ENCODE measurements at regions not wholly inside any gene's neighbourhood (a gene's known extent, or its start where the extent isn't known, plus 50 kb on each side); places are given as distances from the start of the nearest gene placed in this dataset.

DNA sequence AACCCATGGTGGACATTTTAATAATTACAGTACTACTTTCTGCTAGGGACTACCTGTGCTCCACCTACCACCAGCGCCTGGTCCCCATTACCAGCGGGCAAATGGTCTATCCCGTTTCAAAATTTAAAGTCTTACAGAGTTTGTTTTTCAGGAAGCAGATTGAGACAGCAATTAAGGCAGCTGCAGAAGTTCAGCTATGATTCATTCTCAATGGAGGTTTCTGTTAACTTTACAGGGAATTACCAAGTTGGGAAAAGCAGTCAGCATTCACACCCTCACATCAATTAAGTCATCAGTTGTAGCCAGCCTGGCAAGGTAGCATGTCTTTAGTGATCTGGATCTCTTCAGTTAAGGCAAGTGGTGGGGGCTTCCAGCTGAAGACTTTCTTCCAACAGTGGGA lies 410.6 kb upstream of the DAB2 start:
- DNase-seq = no peak
- no peak for ATAC-seq
- intact Hi-C loops (cut with DNase I, micrococcal nuclease) = no loop called here

DNA sequence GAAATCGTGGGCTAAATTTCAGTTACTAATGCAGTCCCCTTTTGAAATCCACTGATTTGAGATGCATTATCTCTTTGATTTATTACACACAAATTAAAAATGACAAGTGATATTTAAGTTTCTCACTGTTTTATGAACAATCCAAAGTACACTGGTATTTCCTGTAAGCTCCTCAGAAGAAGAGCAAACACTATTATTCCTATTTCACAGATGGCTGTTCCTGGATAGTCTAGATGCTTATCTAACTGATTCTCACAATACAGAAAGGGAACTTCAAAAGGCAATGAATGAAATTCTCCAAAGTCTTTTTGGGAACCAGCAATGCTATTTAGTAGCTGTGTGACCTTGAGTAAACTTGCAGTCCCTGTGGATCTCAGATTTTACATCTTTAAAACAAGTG lies 404.7 kb upstream of the DAB2 start:
- ATAC-seq = no peak
- intact Hi-C loops (cut with DNase I, micrococcal nuclease) = no loop called here
- DNase-seq = no peak

DNA sequence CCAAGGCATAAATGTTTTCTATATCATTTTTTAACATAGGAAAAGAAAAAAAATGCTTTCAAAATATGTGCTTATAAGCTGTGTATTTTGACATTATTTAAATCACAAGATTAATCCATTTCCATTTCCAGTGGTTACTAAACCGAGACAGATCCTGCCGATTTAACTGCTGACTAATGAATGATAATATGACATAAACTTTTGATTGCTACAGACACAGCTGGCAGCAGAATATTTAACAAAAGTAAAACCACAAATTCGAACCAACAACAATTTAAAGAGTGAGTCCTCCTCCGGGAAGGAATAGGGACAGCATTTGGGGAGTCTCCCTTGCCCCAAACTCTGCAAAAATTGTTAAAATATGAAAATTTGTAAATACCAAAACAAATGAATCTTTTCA lies 401.3 kb upstream of the DAB2 start:
- intact Hi-C loops (cut with DNase I, micrococcal nuclease) = no loop called here

DNA sequence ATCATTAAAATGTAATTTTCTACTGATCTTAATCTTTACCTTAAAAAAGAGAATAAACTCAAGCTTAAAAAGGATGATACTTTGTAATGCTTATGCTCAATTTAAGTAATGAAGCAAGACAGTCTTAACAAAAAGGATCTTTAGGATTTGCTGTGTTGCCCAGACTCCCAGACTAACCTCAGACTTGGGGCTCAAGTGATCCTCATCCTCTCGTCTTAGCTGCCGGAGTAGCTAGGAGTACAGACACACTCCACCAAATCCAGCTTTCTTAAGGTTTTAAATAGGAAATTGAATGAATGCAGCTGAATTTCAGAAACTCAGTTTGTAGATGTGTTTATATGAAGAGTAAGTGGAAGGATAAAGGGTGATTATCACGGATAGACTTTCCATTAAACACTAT lies 400.5 kb upstream of the DAB2 start:
- intact Hi-C loops (cut with DNase I, micrococcal nuclease) = no loop called here
- DNase-seq (no peak), ATAC-seq (no peak)

More for the DNA sequence above, 401.3 kb upstream of the DAB2 start:
- no peak for DNase-seq
- ATAC-seq = no peak

DNA sequence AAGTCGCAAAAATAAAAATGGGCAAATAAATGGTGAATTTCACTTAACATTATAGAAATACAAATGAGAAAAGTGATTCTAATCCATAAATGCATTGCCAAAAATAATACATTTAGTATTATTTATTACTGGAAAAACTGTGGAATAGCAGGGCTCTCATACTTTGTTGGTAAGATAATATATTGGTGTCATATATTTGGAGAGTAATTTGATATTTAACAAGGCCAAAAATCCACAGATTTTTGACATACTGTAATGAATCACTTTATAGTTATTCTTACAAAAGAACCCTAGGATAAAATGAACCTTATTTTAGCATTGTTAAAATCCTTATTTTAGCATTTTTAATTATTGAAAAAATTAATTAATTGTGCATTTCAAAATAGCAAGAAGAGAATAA lies 397.2 kb upstream of the DAB2 start:
- ATAC-seq (no peak), DNase-seq (no peak)
- intact Hi-C loops (cut with DNase I, micrococcal nuclease) = no loop called here

GRCh38 chr5:39816866-39817265 lies 392.1 kb upstream of the DAB2 start:
- intact Hi-C loops (cut with DNase I, micrococcal nuclease) = no loop called here
- DNase-seq (no peak), ATAC-seq (no peak)

DNA sequence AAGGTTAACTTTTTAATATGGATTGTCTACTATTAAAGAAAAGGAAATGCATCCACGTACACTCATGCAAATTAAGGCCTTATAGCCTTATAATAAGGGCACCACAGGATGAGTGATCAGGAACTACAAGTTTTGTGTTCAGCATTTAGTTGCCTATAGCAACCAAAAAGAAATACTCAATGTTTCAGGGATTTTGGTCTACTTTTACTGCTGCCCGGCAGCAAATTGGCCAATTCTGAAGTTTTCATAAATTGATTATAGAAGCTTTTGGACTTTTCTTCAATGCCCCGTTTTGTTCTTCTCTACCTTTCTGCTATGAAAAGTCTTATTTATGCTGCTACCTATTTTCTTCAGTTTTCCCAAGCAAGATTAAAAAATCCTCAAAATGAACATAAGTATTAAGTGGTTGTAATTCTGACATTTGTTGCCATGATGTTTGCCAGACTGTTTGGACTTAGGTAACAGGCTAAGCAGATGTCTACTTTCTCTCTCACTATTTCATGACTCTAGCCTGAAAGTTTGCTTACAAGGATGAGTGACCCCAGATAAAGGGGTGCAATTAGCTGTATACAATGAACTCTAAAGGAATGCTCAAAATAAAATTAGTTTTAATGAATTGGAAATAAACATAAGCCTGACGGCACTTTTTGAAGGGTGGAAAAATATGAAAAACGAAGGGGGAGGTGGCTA lies 391.5 kb upstream of the DAB2 start:
- no peak for DNase-seq

GRCh38 chr5:39815711-39816110 lies 390.9 kb upstream of the DAB2 start:
- intact Hi-C loops (cut with DNase I, micrococcal nuclease) = no loop called here
- no peak for DNase-seq
- ATAC-seq = peak; percentile 81

More for the DNA sequence above, 391.5 kb upstream of the DAB2 start:
- ATAC-seq = peak; percentile 8
- intact Hi-C loops (cut with DNase I, micrococcal nuclease) = no loop called here

DNA sequence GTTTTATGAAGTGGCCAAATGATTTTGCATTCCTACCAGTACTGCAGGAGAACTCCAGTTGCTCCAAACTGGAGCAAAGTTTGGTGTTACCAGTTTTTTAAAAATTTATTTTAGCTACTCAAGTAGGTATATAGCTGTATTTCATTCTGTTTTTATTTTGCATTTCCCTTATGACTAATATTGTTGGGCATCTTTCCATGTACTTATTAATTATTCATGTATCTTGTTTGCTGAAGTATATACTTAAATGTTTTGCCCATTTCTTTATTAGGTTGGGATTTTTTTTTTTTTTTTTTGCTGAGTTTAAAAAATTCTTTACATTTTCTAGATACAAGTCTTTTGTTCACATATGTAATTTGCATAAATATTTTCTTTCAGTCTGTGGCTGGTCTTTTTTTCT lies 386.6 kb upstream of the DAB2 start:
- intact Hi-C loops (cut with DNase I, micrococcal nuclease) = no loop called here
- no peak for DNase-seq
- ATAC-seq = no peak

- ATAC-seq (no peak), DNase-seq (no peak)
- intact Hi-C loops (cut with DNase I, micrococcal nuclease) = no loop called here
Observed at GRCh38 chr5:39808656-39809055, 383.9 kb upstream of the DAB2 start.

- no peak for DNase-seq
- ATAC-seq = no peak
- intact Hi-C loops (cut with DNase I, micrococcal nuclease) = no loop called here
Observed at GRCh38 chr5:39801306-39801705, 376.5 kb upstream of the DAB2 start.

- ATAC-seq (no peak), DNase-seq (no peak)
- intact Hi-C loops (cut with DNase I, micrococcal nuclease) = no loop called here
Observed at GRCh38 chr5:39800042-39800601, 375.3 kb upstream of the DAB2 start.

DNA sequence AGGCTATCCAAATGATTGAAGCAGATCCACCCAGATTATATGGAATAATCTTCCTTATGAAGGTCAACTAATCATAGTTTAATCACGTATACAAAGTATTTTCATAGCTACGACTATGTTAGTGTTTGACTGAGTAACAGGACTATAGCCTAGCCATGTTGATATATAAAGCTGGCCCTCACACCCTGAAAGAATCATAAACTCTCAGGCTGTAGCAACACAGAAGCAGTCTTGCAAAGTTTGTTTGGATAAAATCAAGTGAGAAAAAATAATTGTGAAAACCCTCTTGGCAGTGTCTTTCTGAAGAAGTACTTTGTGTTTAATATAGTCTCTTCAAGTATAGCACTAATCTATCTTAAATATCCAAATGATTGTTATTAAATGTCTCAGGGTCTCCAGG lies 374.5 kb upstream of the DAB2 start:
- intact Hi-C loops (cut with DNase I, micrococcal nuclease) = no loop called here
- no peak for ATAC-seq

DNA sequence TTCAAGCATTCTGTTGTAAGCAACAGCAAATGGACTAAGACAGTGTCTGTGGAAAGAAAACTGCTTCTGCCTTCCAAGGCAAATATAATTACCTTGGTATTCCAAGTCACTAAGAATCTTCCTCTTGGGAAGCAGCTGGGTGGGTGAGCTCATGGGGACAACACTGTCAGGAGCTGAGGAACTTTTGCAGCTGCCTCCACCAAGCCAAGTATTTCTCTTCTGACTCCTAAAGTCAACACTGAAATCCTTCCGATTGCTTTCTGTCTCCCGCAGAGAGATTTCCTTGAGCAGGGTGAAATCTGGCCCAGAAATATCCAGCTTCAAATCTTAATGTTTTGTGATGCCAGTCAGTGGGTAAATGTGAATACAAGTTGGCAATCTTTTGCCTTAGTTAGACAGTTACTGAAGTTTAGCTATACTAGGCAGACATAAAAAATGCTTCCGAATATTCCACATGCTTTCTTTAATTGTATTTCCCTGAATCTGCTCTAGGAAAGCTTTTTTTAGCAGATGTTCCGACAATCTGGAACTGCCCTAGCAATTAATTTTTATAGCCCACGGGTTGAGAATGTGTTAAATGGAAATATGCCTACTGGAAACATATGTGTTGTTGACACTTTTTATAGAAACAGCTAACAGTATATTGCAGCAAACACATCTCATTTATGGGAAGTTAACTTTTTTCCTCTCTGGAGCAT lies 369.9 kb upstream of the DAB2 start:
- ATAC-seq (no peak), DNase-seq (no peak)
- intact Hi-C loops (cut with DNase I, micrococcal nuclease) = no loop called here

More for the DNA sequence above, 374.5 kb upstream of the DAB2 start:
- no peak for DNase-seq

DNA sequence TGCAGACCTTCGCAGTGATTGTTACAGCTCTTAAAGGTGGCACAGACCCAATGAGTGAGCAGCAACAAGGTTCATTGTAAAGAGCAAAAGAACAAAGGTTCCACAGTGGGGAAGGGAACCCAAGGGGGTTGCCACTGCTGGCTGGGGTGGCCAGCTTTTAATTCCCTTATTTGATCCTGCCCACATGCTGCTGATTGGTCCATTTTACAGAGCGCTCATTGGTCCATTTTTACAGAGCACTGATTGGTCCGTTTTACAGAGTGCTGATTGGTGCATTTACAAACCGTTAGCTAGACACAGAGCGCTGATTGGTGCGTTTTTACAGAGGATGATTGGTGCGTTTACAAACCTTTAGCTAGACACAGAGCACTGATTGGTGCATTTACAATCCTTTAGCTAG lies 360.6 kb upstream of the DAB2 start:
- DNase-seq (no peak), ATAC-seq (no peak)
- intact Hi-C loops (cut with DNase I, micrococcal nuclease) = no loop called here

DNA sequence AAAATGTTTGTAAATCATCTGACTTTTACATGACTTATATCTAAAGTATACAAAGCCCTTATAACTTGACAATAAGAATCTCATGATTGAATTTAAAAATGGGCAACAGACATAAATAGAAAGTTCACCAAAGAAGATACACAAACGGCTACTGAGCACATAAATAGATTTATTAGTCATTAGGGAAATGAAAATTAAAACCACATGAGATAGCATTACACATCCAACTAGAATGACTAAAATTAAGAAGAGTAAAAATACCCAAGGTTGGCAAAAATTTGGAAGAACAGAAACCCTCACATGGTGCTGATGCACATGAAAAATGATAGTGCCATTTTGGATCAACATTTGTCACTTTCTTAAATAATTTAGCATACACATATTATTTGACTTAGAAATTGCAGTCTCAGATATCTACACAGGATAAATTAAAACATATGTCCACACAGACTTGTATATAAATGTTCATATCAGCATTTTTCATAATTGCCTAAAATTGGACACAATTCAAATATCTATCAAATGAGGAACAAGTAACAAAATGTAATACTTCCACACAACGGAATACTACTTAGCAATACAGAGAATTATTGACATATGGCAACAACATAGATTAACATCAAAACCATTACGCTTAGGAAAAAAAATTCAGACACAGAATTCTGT lies 359.1 kb upstream of the DAB2 start:
- intact Hi-C loops (cut with DNase I, micrococcal nuclease) = no loop called here
- ATAC-seq (no peak), DNase-seq (no peak)

- intact Hi-C loops (cut with DNase I, micrococcal nuclease) = no loop called here
- ATAC-seq = no peak
- no peak for DNase-seq
Observed at GRCh38 chr5:39780347-39780746, 355.6 kb upstream of the DAB2 start.

GRCh38 chr5:39779831-39780230 lies 355.1 kb upstream of the DAB2 start:
- DNase-seq = no peak
- ATAC-seq = no peak
- intact Hi-C loops (cut with DNase I, micrococcal nuclease) = no loop called here

GRCh38 chr5:39775797-39776365 lies 351.1 kb upstream of the DAB2 start:
- ATAC-seq (no peak), DNase-seq (no peak)
- intact Hi-C loops (cut with DNase I, micrococcal nuclease) = no loop called here

Measured in left colon (tissue), 2 donors.